ENCODE measurements at regions not wholly inside any gene's neighbourhood (a gene's known extent, or its start where the extent isn't known, plus 50 kb on each side); places are given as distances from the start of the nearest gene placed in this dataset.

DNA sequence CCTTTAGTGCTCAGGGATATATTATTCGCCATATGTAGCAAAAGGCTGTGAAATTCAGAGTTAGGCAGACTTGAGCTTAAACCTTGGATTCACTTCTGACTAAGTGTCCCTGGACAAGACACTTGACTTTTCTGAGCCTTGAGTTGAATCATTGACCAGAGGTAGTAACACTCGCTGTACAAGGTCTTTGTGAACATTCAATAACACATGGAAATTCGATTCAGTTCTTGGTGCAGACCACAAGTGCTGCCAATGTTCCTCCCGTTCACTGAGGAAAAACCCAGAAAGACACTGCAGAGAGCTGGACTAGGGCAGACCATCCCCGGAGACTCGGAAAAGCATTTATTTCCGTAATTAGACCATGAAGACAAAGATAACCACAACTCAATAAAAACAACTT lies 901.4 kb downstream of the AACS start:
- TF ChIP-seq CTCF (IDR thresholded peaks at IDR 0.05) (no peak), ZFX (IDR thresholded peaks at IDR 0.05; ENCODE audit: borderline replicate concordance) (no peak)
